SU-DHL-6 (cell line): ENCODE measurements at regions not wholly inside any gene's neighbourhood (a gene's known extent, or its start where the extent isn't known, plus 50 kb on each side); places are given as distances from the start of the nearest gene placed in this dataset.

Experiments used
- H2AFZ ChIP-seq: fragments of 200-600 bp; sonication (generic); 2 replicates; pipeline ENCODE4 v1.6.1; 2014; ENCODE audit warnings: low read depth, mild to moderate bottlenecking, moderate library complexity, mixed read lengths, antibody characterized with exemption, low read length; ENCODE audit not compliant: severe bottlenecking
- H3F3A ChIP-seq: fragments of 200-600 bp; shearing (Covaris generic); 2 replicates; pipeline ENCODE4 v1.6.0; 2016; ENCODE audit warnings: antibody characterized with exemption, mild to moderate bottlenecking; ENCODE audit not compliant: insufficient read depth
- H3K27ac ChIP-seq: fragments of 200-600 bp; sonication (generic); 2 replicates; pipeline ENCODE4 v1.5.1; 2016; ENCODE audit warnings: low read depth, mild to moderate bottlenecking, low read length, moderate library complexity, mixed read lengths
- H3K27me3 ChIP-seq: fragments of 200-600 bp; sonication (generic), shearing (Covaris generic); 2 replicates; pipeline ENCODE4 v1.6.0; 2014; ENCODE audit warnings: mild to moderate bottlenecking, low read length
- H3K36me3 ChIP-seq: fragments of 200-600 bp; sonication (generic); 2 replicates; pipeline ENCODE4 v1.6.1; 2014; ENCODE audit warnings: mild to moderate bottlenecking, low read length, mixed read lengths
- H3K4me2 ChIP-seq: fragments of 300-600, 200-600 bp; shearing (Covaris generic), sonication (generic); 2 replicates; pipeline ENCODE4 v1.6.0; 2014; ENCODE audit warnings: low read length, low read depth, mild to moderate bottlenecking; ENCODE audit not compliant: poor library complexity, severe bottlenecking
- H3K4me3 ChIP-seq: fragments of 200-600 bp; sonication (generic); 2 replicates; pipeline ENCODE4 v1.5.1; 2014; ENCODE audit warnings: antibody characterized with exemption, low read length, mild to moderate bottlenecking, mixed read lengths; ENCODE audit not compliant: insufficient read depth, poor library complexity, severe bottlenecking
- H3K79me2 ChIP-seq: fragments of 200-600 bp; sonication (generic); 2 replicates; pipeline ENCODE4 v1.6.1; 2014; ENCODE audit warnings: mild to moderate bottlenecking, low read length, moderate library complexity; ENCODE audit not compliant: insufficient read depth
- H3K9ac ChIP-seq: fragments of 200-600 bp; sonication (generic); 2 replicates; pipeline ENCODE4 v1.7.0; 2014; ENCODE audit warnings: mild to moderate bottlenecking, low read length
- H3K9me2 ChIP-seq: fragments of 200-600 bp; sonication (generic); replicated peaks from 2 replicates; pipeline ENCODE4 v1.6.1; 2014; ENCODE audit warnings: low read length; ENCODE audit not compliant: insufficient read depth
- H3K9me3 ChIP-seq: fragments of 200-600 bp; sonication (generic); 2 replicates; pipeline ENCODE4 v1.6.1; 2014; ENCODE audit warnings: low read length, mixed read lengths; ENCODE audit not compliant: insufficient read depth
- H4K20me1 ChIP-seq: fragments of 200-600 bp; sonication (generic); 2 replicates; pipeline ENCODE4 v1.6.1; 2014; ENCODE audit warnings: low read depth, mild to moderate bottlenecking, antibody characterized with exemption, low read length, moderate library complexity, mixed read lengths
- EZH2phosphoT487 ChIP-seq: fragments of 200-600 bp; sonication (generic), shearing (Covaris generic); conservative IDR thresholded peaks from 2 replicates; pipeline ENCODE4 v1.6.1; 2018; ENCODE audit warnings: mild to moderate bottlenecking, antibody characterized with exemption, low read length, moderate library complexity, mixed read lengths
- TF ChIP-seq, protein P1 (sequence below): fragments of 200-600 bp; sonication (generic); IDR thresholded peaks from one replicate; pipeline ENCODE4 v1.5.1; 2017; ENCODE audit warnings: antibody characterized with exemption, mild to moderate bottlenecking, low read length, moderate library complexity; ENCODE audit not compliant: insufficient read depth, poor library complexity, severe bottlenecking

DNA sequence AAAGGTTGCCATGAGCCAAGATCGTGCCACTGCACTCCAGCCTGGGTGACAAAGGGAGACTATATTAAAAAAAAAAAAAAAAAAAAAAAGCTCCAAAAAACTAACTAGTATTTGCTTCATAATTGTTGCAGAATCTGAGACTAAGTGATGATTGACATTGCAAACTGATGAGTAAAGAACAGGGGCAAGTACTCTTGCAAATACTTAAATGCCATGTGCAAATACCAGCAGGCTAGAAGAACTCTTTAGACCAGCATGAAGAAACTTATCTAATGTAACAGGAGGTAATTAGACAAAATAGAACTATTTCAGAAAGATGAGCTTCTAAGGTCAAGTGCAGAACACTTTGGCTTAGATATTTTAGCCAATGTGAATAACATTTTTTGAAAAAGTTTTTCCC is 1368.1 kb downstream of the EFNB2 start:
- no peaks in the 10 kb centered on the region for H4K20me1 ChIP-seq
- no peak overlapping the region for H2AFZ ChIP-seq
- no peak overlapping the region for H3K4me2 ChIP-seq
- H3K36me3 ChIP-seq, result no peaks in the 10 kb centered on the region
- no peak overlapping the region for H3K4me3 ChIP-seq
- no peaks in the 10 kb centered on the region for H3K79me2 ChIP-seq
- TF ChIP-seq EZH2phosphoT487, result no peak
- TF ChIP-seq, protein P1, sequence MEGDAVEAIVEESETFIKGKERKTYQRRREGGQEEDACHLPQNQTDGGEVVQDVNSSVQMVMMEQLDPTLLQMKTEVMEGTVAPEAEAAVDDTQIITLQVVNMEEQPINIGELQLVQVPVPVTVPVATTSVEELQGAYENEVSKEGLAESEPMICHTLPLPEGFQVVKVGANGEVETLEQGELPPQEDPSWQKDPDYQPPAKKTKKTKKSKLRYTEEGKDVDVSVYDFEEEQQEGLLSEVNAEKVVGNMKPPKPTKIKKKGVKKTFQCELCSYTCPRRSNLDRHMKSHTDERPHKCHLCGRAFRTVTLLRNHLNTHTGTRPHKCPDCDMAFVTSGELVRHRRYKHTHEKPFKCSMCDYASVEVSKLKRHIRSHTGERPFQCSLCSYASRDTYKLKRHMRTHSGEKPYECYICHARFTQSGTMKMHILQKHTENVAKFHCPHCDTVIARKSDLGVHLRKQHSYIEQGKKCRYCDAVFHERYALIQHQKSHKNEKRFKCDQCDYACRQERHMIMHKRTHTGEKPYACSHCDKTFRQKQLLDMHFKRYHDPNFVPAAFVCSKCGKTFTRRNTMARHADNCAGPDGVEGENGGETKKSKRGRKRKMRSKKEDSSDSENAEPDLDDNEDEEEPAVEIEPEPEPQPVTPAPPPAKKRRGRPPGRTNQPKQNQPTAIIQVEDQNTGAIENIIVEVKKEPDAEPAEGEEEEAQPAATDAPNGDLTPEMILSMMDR, result no peak
- no peaks in the 10 kb centered on the region for H3K9me3 ChIP-seq
- H3K9me2 ChIP-seq, result no peaks in the 10 kb centered on the region
- H3K27me3 ChIP-seq, result no peaks in the 10 kb centered on the region
- H3F3A ChIP-seq, result no peaks in the 10 kb centered on the region
- no peak overlapping the region for H3K27ac ChIP-seq
- no peak overlapping the region for H3K9ac ChIP-seq

DNA sequence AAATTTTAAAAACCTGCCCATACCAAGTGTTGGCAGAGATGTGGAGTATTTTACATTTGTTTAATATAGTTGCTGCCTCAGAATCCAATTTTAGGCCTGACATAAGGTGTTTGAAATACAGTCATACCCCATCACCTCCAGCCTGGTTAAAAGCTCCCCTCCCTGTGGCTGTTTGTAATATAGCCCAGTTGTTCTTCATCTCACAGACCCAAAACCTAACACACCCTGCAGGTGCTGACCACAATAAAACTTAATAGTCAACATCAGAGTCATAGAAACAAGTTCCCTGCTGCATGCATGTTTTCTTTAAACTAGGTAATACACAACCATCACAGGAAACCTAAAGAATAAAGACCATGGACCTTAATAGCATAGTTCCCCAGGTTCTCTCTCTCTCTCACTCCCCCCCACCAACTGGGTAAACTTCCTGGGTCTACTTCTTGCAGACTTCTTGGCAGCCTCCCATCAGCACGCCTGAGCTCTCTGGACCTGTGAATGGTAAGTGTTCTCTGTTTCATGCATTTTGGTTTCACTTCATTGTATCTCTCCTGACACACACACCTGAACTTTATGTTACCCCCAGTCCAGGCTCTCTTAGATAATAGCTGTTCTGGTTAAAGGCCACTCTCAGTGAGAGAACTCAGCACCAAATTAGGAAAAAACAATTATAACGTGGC is 1369.9 kb downstream of the EFNB2 start:
- Histone ChIP-seq H3K4me3 (no peak overlapping the region), H3K79me2 (no peaks in the 10 kb centered on the region), H3K27ac (no peak overlapping the region), H3K9ac (no peak overlapping the region), H3F3A (no peaks in the 10 kb centered on the region), H2AFZ (no peak overlapping the region), H3K4me2 (no peak overlapping the region), H3K27me3 (no peaks in the 10 kb centered on the region), H3K9me2 (no peaks in the 10 kb centered on the region), H3K9me3 (no peaks in the 10 kb centered on the region), H3K36me3 (no peaks in the 10 kb centered on the region), H4K20me1 (no peaks in the 10 kb centered on the region)
- TF ChIP-seq, protein P1, result no peak
- no peak for TF ChIP-seq EZH2phosphoT487

DNA sequence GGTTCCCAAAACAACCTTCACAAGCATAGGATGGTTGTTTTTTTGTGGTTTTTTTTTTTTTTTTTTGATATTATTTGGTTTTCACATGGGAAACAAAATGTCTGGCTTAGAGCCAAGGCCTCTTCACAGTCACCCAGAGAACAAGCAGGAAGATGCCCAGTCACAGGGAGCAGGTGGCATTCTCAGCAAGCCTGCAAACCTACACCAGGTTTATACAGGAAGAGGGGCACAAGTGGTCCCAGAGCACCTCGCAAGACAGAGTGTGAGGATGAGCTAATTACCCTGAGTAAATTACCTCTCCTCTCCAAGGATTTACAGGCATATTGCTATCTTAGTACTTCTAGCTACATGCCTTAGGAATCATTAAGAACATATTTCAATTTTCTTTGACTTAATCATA is 1375.6 kb downstream of the EFNB2 start:
- no peak overlapping the region for H2AFZ ChIP-seq

More for the DNA sequence above, 1375.6 kb downstream of the EFNB2 start:
- H3K9ac ChIP-seq, result no peak overlapping the region
- H3K27me3 ChIP-seq, result no peaks in the 10 kb centered on the region
- no peaks in the 10 kb centered on the region for H4K20me1 ChIP-seq
- no peaks in the 10 kb centered on the region for H3K36me3 ChIP-seq
- H3K4me2 ChIP-seq, result no peak overlapping the region
- no peaks in the 10 kb centered on the region for H3K9me3 ChIP-seq
- TF ChIP-seq, protein P1, result no peak
- TF ChIP-seq EZH2phosphoT487, result no peak
- H3K27ac ChIP-seq, result no peak overlapping the region
- no peaks in the 10 kb centered on the region for H3F3A ChIP-seq
- H3K9me2 ChIP-seq, result no peaks in the 10 kb centered on the region
- no peaks in the 10 kb centered on the region for H3K79me2 ChIP-seq
- no peak overlapping the region for H3K4me3 ChIP-seq
